ENCODE measurements at regions not wholly inside any gene's neighbourhood (a gene's known extent, or its start where the extent isn't known, plus 50 kb on each side); places are given as distances from the start of the nearest gene placed in this dataset.

DNA sequence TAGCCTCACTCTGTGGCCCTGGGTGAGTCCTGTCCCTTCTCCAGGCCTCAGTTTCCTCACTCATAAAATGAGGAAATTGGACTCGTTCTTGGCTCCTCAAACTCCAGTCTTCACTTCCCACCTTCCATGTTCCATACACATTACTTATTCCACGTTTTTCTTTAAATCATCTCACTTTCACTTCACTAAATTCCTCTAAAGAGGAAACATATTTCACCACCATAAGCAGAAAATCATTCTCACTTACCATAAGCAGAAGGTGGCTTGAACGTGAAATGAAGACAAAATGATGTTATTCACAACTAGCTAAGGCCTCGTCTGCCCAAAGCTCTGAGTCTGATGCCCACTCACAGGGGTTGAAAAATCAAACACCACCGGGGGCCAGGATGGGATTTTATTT lies 278.3 kb downstream of the ADGRD1 start:
- TF ChIP-seq CTCF (IDR thresholded peaks at IDR 0.05) = no peak
- no peak for TF ChIP-seq POLR2A (IDR thresholded peaks at IDR 0.05)

Measured in uterus (tissue), 2 donors.